NCI-H1694 treated with DMSO at 0.1 percent for 48 hours (cell line): ENCODE measurements at regions not wholly inside any gene's neighbourhood (a gene's known extent, or its start where the extent isn't known, plus 50 kb on each side); places are given as distances from the start of the nearest gene placed in this dataset.

ENCODE experiments used
- DNase-seq: peaks from one replicate; lab custom pipeline; 2025; lab: John Stamatoyannopoulos, UW

GRCh38 chr3:78153973-78154372 is 1114.1 kb downstream of the ROBO2 start:
- no peak for DNase-seq

- DNase-seq, result no peak
Observed at GRCh38 chr3:78154521-78155186, 1114.8 kb downstream of the ROBO2 start.

GRCh38 chr3:78161736-78162135 is 1121.8 kb downstream of the ROBO2 start:
- no peak for DNase-seq

- no peak for DNase-seq
Observed at GRCh38 chr3:78163379-78163778, 1123.5 kb downstream of the ROBO2 start.

GRCh38 chr3:78165876-78166275 is 1126.0 kb downstream of the ROBO2 start:
- no peak for DNase-seq

- DNase-seq, result no peak
Observed at GRCh38 chr3:78174821-78175220, 1134.9 kb downstream of the ROBO2 start.

- no peak for DNase-seq
Observed at GRCh38 chr3:78176869-78177268, 1137.0 kb downstream of the ROBO2 start.

- no peak for DNase-seq
Observed at GRCh38 chr3:78177780-78178179, 1137.9 kb downstream of the ROBO2 start.

- no peak for DNase-seq
Observed at GRCh38 chr3:78178209-78178608, 1138.3 kb downstream of the ROBO2 start.

GRCh38 chr3:78178740-78179363 is 1139.0 kb downstream of the ROBO2 start:
- no peak for DNase-seq

GRCh38 chr3:78183906-78184599 is 1144.2 kb downstream of the ROBO2 start:
- no peak for DNase-seq

GRCh38 chr3:78186404-78186803 is 1146.5 kb downstream of the ROBO2 start:
- DNase-seq, result no peak

- no peak for DNase-seq
Observed at GRCh38 chr3:78201091-78201490, 1161.2 kb downstream of the ROBO2 start.

GRCh38 chr3:78204977-78205376 is 1165.1 kb downstream of the ROBO2 start:
- no peak for DNase-seq

- DNase-seq, result no peak
Observed at GRCh38 chr3:78221300-78221699, 1181.4 kb downstream of the ROBO2 start.

- no peak for DNase-seq
Observed at GRCh38 chr3:78221796-78222195, 1181.9 kb downstream of the ROBO2 start.

- DNase-seq, result no peak
Observed at GRCh38 chr3:78235841-78236240, 1195.9 kb downstream of the ROBO2 start.

- DNase-seq, result no peak
Observed at GRCh38 chr3:78238811-78239210, 1198.9 kb downstream of the ROBO2 start.

GRCh38 chr3:78242724-78243123 is 1202.8 kb downstream of the ROBO2 start:
- no peak for DNase-seq

GRCh38 chr3:78244136-78244535 is 1204.2 kb downstream of the ROBO2 start:
- no peak for DNase-seq

- no peak for DNase-seq
Observed at GRCh38 chr3:78249294-78249693, 1209.4 kb downstream of the ROBO2 start.

- DNase-seq, result no peak
Observed at GRCh38 chr3:78253860-78254259, 1214.0 kb downstream of the ROBO2 start.

- DNase-seq, result no peak
Observed at GRCh38 chr3:78255403-78255802, 1215.5 kb downstream of the ROBO2 start.
